Choroid plexus epithelial cell (primary cell): ENCODE measurements at regions not wholly inside any gene's neighbourhood (a gene's known extent, or its start where the extent isn't known, plus 50 kb on each side); places are given as distances from the start of the nearest gene placed in this dataset.

ENCODE experiments used
- DNase-seq: peaks from one replicate; pipeline ENCODE4 v3.0.0-alpha.2; 2010; ENCODE audit warnings: low read depth
- H3K4me3 ChIP-seq: 2 replicates; pipeline ENCODE4 v1.5.1; 2011; ENCODE audit warnings: low read depth, mild to moderate bottlenecking, control low read depth, low read length, moderate library complexity
- CTCF ChIP-seq: conservative IDR thresholded peaks from 2 replicates; pipeline ENCODE4 v1.5.1; 2011; ENCODE audit warnings: low read depth, mild to moderate bottlenecking, control low read depth, inconsistent platforms, low read length, moderate library complexity

- no peak overlapping the region for H3K4me3 ChIP-seq
- no peak for TF ChIP-seq CTCF
- DNase-seq = no peak
Observed at GRCh38 chr16:62969711-62970318, 933.6 kb upstream of the CDH8 start.

GRCh38 chr16:62967611-62968010 lies 931.4 kb upstream of the CDH8 start:
- DNase-seq = no peak
- H3K4me3 ChIP-seq = no peak overlapping the region
- TF ChIP-seq CTCF = no peak

GRCh38 chr16:62967163-62967562 lies 930.9 kb upstream of the CDH8 start:
- DNase-seq = no peak
- no peak for TF ChIP-seq CTCF
- no peak overlapping the region for H3K4me3 ChIP-seq

GRCh38 chr16:62966626-62967025 lies 930.4 kb upstream of the CDH8 start:
- DNase-seq = no peak
- TF ChIP-seq CTCF = no peak
- no peak overlapping the region for H3K4me3 ChIP-seq

GRCh38 chr16:62965831-62966230 lies 929.6 kb upstream of the CDH8 start:
- TF ChIP-seq CTCF = no peak
- DNase-seq = no peak
- H3K4me3 ChIP-seq = no peak overlapping the region

- TF ChIP-seq CTCF = no peak
- no peak overlapping the region for H3K4me3 ChIP-seq
- no peak for DNase-seq
Observed at GRCh38 chr16:62963846-62964245, 927.6 kb upstream of the CDH8 start.

- DNase-seq = no peak
- no peak for TF ChIP-seq CTCF
- no peak overlapping the region for H3K4me3 ChIP-seq
Observed at GRCh38 chr16:62955033-62955349, 918.8 kb upstream of the CDH8 start.
